Vagina (tissue), 2 donors: ENCODE measurements at regions not wholly inside any gene's neighbourhood (a gene's known extent, or its start where the extent isn't known, plus 50 kb on each side); places are given as distances from the start of the nearest gene placed in this dataset.

Experiments used
- CTCF ChIP-seq, 3 experiments: fragments of 450-650 bp in 2 of 3; fragments of 200-600 bp in 1 of 3; sonication (generic) in 1 of 3; IDR thresholded peaks; one replicate each; pipeline ENCODE4 v1.5.1; 2017 to 2019; ENCODE audit warnings: antibody characterized with exemption in 3 of 3, mild to moderate bottlenecking in 2 of 3, moderate library complexity in 2 of 3
- POLR2A ChIP-seq, 2 donors: fragments of 450-650 bp; IDR thresholded peaks; one replicate each; pipeline ENCODE4 v1.6.1; 2017; ENCODE audit warnings: antibody characterized with exemption in 2 of 2, mild to moderate bottlenecking in 2 of 2, moderate library complexity in 2 of 2
- POLR2AphosphoS5 ChIP-seq, 2 donors: sonication (generic); formaldehyde crosslinking; IDR thresholded peaks; one replicate each; pipeline ENCODE4 v1.9.0; 2017; ENCODE audit warnings: antibody characterized with exemption in 2 of 2, mild to moderate bottlenecking in 2 of 2, low read depth in 1 of 2; ENCODE audit not compliant: insufficient read depth in 1 of 2

GRCh38 chr19:22519152-22519551 is 97.0 kb upstream of the ZNF98 start:
- TF ChIP-seq CTCF (IDR thresholded peaks at IDR 0.05) = no peak
- TF ChIP-seq POLR2A (IDR thresholded peaks at IDR 0.05) = no peak
- no peak for TF ChIP-seq POLR2AphosphoS5 (IDR thresholded peaks at IDR 0.05; ENCODE audit: insufficient read depth in 1 of 2, low read depth in 1 of 2)
